MM.1S (cell line): ENCODE measurements at regions not wholly inside any gene's neighbourhood (a gene's known extent, or its start where the extent isn't known, plus 50 kb on each side); places are given as distances from the start of the nearest gene placed in this dataset.

ENCODE experiments used
- CTCF ChIP-seq: fragments of 300-600 bp; sonication (generic); IDR thresholded peaks from 2 replicates; pipeline ENCODE4 v1.5.1; 2016; ENCODE audit warnings: antibody characterized with exemption, low read length, mixed read lengths
- EZH2 ChIP-seq: fragments of 300-600 bp; sonication (generic); optimal IDR thresholded peaks from 2 replicates; pipeline ENCODE3; 2017; ENCODE audit warnings: low read depth, mild to moderate bottlenecking, antibody characterized with exemption, low read length, mixed read lengths
- EZH2phosphoT487 ChIP-seq: fragments of 300-600 bp; sonication (generic); IDR thresholded peaks from 2 replicates; pipeline ENCODE4 v1.6.1; 2018; ENCODE audit warnings: antibody characterized with exemption, low read length

- TF ChIP-seq EZH2phosphoT487 (no peak), CTCF (no peak), EZH2 (no peak)
Observed at GRCh38 chr13:30135351-30135750, 172.0 kb downstream of the KATNAL1 start.
